Fibroblast of skin of right quadriceps (primary cell): ENCODE measurements at regions not wholly inside any gene's neighbourhood (a gene's known extent, or its start where the extent isn't known, plus 50 kb on each side); places are given as distances from the start of the nearest gene placed in this dataset.

Source experiments
- DNase-seq: peaks from one replicate; pipeline ENCODE4 v3.0.0-alpha.2; 2013

GRCh38 chr11:26276798-26277424, 55.0 kb upstream of the ANO3 start:
- DNase-seq = peak; percentile 62

- DNase-seq = no peak
Measured at GRCh38 chr11:26278354-26278753, 53.6 kb upstream of the ANO3 start.
